K562 (cell line): ENCODE measurements at regions not wholly inside any gene's neighbourhood (a gene's known extent, or its start where the extent isn't known, plus 50 kb on each side); places are given as distances from the start of the nearest gene placed in this dataset.

ENCODE experiments used
- ELF2 ChIP-seq: fragments of 250-450 bp; sonication (Bioruptor Pico); IDR thresholded peaks from 2 replicates; pipeline ENCODE4 v1.5.0; 2021; ENCODE audit warnings: mild to moderate bottlenecking
- ILF3 ChIP-seq: fragments of 450-650 bp; IDR thresholded peaks from 2 replicates; pipeline ENCODE4 v1.6.1; 2018; ENCODE audit warnings: antibody characterized with exemption, mild to moderate bottlenecking, moderate library complexity, borderline replicate concordance
- KLF1 ChIP-seq: fragments of 450-650 bp; IDR thresholded peaks from 2 replicates; pipeline ENCODE4 v1.6.1; 2016; ENCODE audit warnings: missing genetic modification characterization, missing compliant biosample characterization
- MNT ChIP-seq, 2 experiments: fragments of 450-650 bp; conservative IDR thresholded peaks; 2 replicates each; pipeline ENCODE4 v1.6.1; 2017; ENCODE audit warnings: mild to moderate bottlenecking in 2 of 2, moderate library complexity in 2 of 2
- POU5F1 ChIP-seq: fragments of 150-350 bp; IDR thresholded peaks from 2 replicates; pipeline ENCODE4 v1.6.1; 2014; ENCODE audit warnings: borderline replicate concordance, low read length, low read depth, mild to moderate bottlenecking; ENCODE audit not compliant: partially characterized antibody
- RCOR1 ChIP-seq, 2 experiments: IDR thresholded peaks; 2 replicates each; pipeline ENCODE4 v1.6.1; 2012; ENCODE audit warnings: low read depth in 2 of 2, low read length in 2 of 2, borderline replicate concordance in 1 of 2, improper control_type of control experiment in 1 of 2
- ZBTB5 ChIP-seq: fragments of 450-650 bp; IDR thresholded peaks from 2 replicates; pipeline ENCODE4 v1.6.1; 2017; ENCODE audit warnings: antibody characterized with exemption
- ZNF77 ChIP-seq: fragments of 250-450 bp; sonication (Bioruptor Pico); IDR thresholded peaks from 2 replicates; pipeline ENCODE4 v1.5.0; 2020
- TF ChIP-seq, protein P1 (sequence below), 2 experiments: fragments of 450-650 bp; formaldehyde crosslinking in 1 of 2; IDR thresholded peaks; 2 replicates each; pipeline versions ENCODE4 v1.4.0 to v1.6.1; 2014 to 2020; ENCODE audit warnings: mild to moderate bottlenecking in 2 of 2, borderline replicate concordance in 1 of 2, low read depth in 1 of 2
- TF ChIP-seq, protein P2 (sequence below), 2 experiments: fragments of 450-650 bp in 1 of 2; IDR thresholded peaks; 2 replicates each; pipeline ENCODE4 v1.6.1; 2011 to 2017; ENCODE audit warnings: low read depth in 2 of 2, antibody characterized with exemption in 1 of 2, borderline replicate concordance in 1 of 2, low read length in 1 of 2, mild to moderate bottlenecking in 1 of 2, mixed read lengths in 1 of 2; ENCODE audit not compliant: control insufficient read depth in 1 of 2

DNA sequence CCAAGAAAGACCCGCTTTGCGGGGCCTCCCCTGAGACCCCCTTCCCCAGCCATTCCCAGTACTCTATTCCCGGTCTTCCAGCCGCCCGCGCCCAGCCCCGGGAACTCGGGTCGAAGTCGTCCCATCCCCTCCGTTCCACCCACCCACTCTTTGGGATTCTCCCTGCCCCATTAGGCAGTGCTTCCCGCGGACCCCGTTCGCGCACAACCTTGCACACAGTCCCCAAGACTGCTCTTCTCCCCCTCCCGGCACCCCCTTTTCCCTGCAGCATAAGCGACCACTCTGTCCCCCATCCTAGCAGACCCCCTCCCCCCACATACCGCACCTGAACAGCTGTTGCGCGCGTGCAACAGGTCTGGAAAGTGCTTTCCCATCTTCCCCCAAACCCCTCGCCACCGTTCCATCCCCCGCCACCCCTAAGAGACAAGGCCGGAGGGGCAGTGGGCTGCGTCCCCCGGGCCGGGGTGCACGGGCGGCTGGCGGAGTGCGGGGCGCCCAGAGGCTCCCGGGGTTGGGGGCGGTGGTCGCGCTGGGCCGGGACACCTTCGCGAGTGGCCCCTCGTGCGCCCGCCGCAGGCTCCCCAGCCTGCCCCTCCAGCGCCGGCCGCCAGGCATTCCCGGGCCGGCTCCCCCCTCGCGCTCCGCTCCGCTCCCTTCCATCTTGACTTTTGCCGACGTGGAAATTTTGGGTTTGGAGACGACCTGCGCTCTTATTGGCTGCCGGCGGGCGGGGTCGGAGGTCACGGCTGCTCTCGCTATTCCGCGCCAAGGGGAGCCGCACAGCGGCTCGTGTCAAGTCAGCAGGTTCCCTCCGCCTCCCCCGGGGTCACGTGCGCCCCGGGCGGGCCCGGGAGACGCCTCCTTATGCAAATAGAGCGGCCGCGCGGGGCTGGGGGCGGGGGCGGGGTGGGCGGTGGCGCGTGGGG, 201.2 kb upstream of the NFE2L3 start (continued):
- TF ChIP-seq, protein P1, sequence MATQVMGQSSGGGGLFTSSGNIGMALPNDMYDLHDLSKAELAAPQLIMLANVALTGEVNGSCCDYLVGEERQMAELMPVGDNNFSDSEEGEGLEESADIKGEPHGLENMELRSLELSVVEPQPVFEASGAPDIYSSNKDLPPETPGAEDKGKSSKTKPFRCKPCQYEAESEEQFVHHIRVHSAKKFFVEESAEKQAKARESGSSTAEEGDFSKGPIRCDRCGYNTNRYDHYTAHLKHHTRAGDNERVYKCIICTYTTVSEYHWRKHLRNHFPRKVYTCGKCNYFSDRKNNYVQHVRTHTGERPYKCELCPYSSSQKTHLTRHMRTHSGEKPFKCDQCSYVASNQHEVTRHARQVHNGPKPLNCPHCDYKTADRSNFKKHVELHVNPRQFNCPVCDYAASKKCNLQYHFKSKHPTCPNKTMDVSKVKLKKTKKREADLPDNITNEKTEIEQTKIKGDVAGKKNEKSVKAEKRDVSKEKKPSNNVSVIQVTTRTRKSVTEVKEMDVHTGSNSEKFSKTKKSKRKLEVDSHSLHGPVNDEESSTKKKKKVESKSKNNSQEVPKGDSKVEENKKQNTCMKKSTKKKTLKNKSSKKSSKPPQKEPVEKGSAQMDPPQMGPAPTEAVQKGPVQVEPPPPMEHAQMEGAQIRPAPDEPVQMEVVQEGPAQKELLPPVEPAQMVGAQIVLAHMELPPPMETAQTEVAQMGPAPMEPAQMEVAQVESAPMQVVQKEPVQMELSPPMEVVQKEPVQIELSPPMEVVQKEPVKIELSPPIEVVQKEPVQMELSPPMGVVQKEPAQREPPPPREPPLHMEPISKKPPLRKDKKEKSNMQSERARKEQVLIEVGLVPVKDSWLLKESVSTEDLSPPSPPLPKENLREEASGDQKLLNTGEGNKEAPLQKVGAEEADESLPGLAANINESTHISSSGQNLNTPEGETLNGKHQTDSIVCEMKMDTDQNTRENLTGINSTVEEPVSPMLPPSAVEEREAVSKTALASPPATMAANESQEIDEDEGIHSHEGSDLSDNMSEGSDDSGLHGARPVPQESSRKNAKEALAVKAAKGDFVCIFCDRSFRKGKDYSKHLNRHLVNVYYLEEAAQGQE (IDR thresholded peaks at IDR 0.05; ENCODE audit: borderline replicate concordance) = peak; percentile 64
- TF ChIP-seq, protein P1 (CRISPR knock-in tag; IDR thresholded peaks at IDR 0.05; ENCODE audit: low read depth) = peak; percentile 50; the same call in 1 of the 2 replicates
- TF ChIP-seq ZBTB5 (no peak), RCOR1 (IDR thresholded peaks at IDR 0.05; ENCODE audit: borderline replicate concordance in 1 of 2, low read depth in 2 of 2, low read length in 2 of 2) (peak in 1 of 2 experiments; percentile 38; a peak in 1 of 4 replicates), ELF2 (CRISPR knock-in tag) (no peak), ILF3 (no peak), KLF1 (tag) (no peak), POU5F1 (no peak), ZNF77 (CRISPR knock-in tag) (no peak), MNT (conservative IDR thresholded peaks at IDR 0.05) (peak; percentile 69 to 86; a peak in 3 of 4 replicates)
- TF ChIP-seq, protein P2, sequence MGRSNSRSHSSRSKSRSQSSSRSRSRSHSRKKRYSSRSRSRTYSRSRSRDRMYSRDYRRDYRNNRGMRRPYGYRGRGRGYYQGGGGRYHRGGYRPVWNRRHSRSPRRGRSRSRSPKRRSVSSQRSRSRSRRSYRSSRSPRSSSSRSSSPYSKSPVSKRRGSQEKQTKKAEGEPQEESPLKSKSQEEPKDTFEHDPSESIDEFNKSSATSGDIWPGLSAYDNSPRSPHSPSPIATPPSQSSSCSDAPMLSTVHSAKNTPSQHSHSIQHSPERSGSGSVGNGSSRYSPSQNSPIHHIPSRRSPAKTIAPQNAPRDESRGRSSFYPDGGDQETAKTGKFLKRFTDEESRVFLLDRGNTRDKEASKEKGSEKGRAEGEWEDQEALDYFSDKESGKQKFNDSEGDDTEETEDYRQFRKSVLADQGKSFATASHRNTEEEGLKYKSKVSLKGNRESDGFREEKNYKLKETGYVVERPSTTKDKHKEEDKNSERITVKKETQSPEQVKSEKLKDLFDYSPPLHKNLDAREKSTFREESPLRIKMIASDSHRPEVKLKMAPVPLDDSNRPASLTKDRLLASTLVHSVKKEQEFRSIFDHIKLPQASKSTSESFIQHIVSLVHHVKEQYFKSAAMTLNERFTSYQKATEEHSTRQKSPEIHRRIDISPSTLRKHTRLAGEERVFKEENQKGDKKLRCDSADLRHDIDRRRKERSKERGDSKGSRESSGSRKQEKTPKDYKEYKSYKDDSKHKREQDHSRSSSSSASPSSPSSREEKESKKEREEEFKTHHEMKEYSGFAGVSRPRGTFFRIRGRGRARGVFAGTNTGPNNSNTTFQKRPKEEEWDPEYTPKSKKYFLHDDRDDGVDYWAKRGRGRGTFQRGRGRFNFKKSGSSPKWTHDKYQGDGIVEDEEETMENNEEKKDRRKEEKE (IDR thresholded peaks at IDR 0.05; ENCODE audit: borderline replicate concordance in 1 of 2, control insufficient read depth in 1 of 2, low read depth in 2 of 2, low read length in 1 of 2) = no peak
